A549 (cell line): ENCODE measurements at regions not wholly inside any gene's neighbourhood (a gene's known extent, or its start where the extent isn't known, plus 50 kb on each side); places are given as distances from the start of the nearest gene placed in this dataset.

Source experiments
- ATAC-seq, 2 experiments: fragments of 200-7000 bp in 1 of 2; fragments of >200 bp in 1 of 2; cut with Nextera tagmentation in 1 of 2; cut with Tn5 transposase in 1 of 2; 3 replicates each; pipeline versions ENCODE4 v1.8.0 to v1.9.1; 2018 to 2020; ENCODE audit warnings: mild to moderate bottlenecking in 1 of 2, moderate library complexity in 1 of 2
- CTCF ChIA-PET: fragments of 300-600 bp; sonication (Branson Sonifier 250); formaldehyde crosslinking; extraction: SDS; loops from one replicate; lab custom pipeline; 2021; ENCODE audit warnings: antibody characterized with exemption, inconsistent platforms; lab: Yijun Ruan, JAX
- POLR2A ChIA-PET: fragments of 350-600 bp; formaldehyde crosslinking; extraction: SDS; loops from one replicate; lab custom pipeline; 2021; ENCODE audit warnings: antibody characterized with exemption, inconsistent platforms; lab: Yijun Ruan, JAX
- DNase-seq, 2 experiments: peaks; one replicate each; pipeline versions ENCODE4 v3.0.0 to v3.0.0-alpha.2; 2011 to 2016; ENCODE audit warnings: low read depth in 1 of 2, low spot score in 1 of 2
- FAIRE-seq: peaks from 2 replicates; lab custom pipeline; 2011; peaks lifted over from hg19 to GRCh38; lab: Jason Lieb, UNC
- H3K27ac ChIP-seq, 2 experiments: fragments of >200 bp; sonication (Bioruptor Twin); formaldehyde crosslinking; 3 replicates each; pipeline ENCODE4 v1.5.1; 2016 to 2017
- H3K4me1 ChIP-seq: fragments of >200 bp; sonication (Bioruptor Twin); formaldehyde crosslinking; 3 replicates; pipeline ENCODE4 v1.6.1; 2016
- H3K4me2 ChIP-seq: fragments of >200 bp; sonication (Bioruptor Twin); formaldehyde crosslinking; 3 replicates; pipeline ENCODE4 v1.6.1; 2016
- H3K4me3 ChIP-seq: fragments of >200 bp; sonication (Bioruptor Twin); formaldehyde crosslinking; 3 replicates; pipeline ENCODE4 v1.5.1; 2016
- H3K9me3 ChIP-seq: fragments of >200 bp; sonication (Bioruptor Twin); formaldehyde crosslinking; 3 replicates; pipeline ENCODE4 v1.6.1; 2016
- BCL3 ChIP-seq: fragments of >200 bp; sonication (Bioruptor Twin); formaldehyde crosslinking; IDR thresholded peaks from 3 replicates; pipeline ENCODE4 v1.6.1; 2016
- BHLHE40 ChIP-seq: IDR thresholded peaks from 2 replicates; pipeline ENCODE4 v1.6.1; 2012; ENCODE audit warnings: low read depth, low read length, inconsistent platforms
- CBX2 ChIP-seq: fragments of 200-600 bp; sonication (generic); IDR thresholded peaks from 2 replicates; pipeline ENCODE4 v1.6.1; 2016; ENCODE audit warnings: low read depth, mild to moderate bottlenecking, borderline replicate concordance
- CEBPB ChIP-seq, 2 experiments: fragments of >200 bp in 1 of 2; sonication (Bioruptor Twin) in 1 of 2; formaldehyde crosslinking in 1 of 2; IDR thresholded peaks; 2 replicates each; pipeline ENCODE4 v1.6.1; 2012 to 2016
- CHD2 ChIP-seq: fragments of 150-350 bp; IDR thresholded peaks from 2 replicates; pipeline ENCODE4 v1.6.1; 2014; ENCODE audit warnings: low read length; ENCODE audit not compliant: partially characterized antibody
- ESRRA ChIP-seq: fragments of 150-350 bp; IDR thresholded peaks from 2 replicates; pipeline ENCODE4 v1.6.1; 2014; ENCODE audit warnings: mild to moderate bottlenecking, low read length, borderline replicate concordance
- FOSL2 ChIP-seq, 2 experiments: fragments of 450-650 bp in 1 of 2; fragments of >200 bp in 1 of 2; sonication (Bioruptor Twin) in 1 of 2; formaldehyde crosslinking; IDR thresholded peaks; 2 replicates each; pipeline versions ENCODE4 v1.5.0 to v1.6.1; 2016 to 2020; ENCODE audit warnings: mild to moderate bottlenecking in 1 of 2, moderate library complexity in 1 of 2
- HDAC2 ChIP-seq: fragments of 200-600 bp; sonication (generic); IDR thresholded peaks from 2 replicates; pipeline ENCODE4 v1.6.1; 2016
- HEYL ChIP-seq: fragments of 250-450 bp; sonication (Bioruptor Pico); IDR thresholded peaks from 2 replicates; pipeline ENCODE4 v1.8.0; 2021; ENCODE audit warnings: mild to moderate bottlenecking, moderate library complexity
- HMGXB4 ChIP-seq: fragments of 250-450 bp; sonication (Bioruptor Pico); IDR thresholded peaks from 2 replicates; pipeline ENCODE4 v1.5.0; 2021; ENCODE audit warnings: mild to moderate bottlenecking, moderate library complexity, borderline replicate concordance
- HOXA7 ChIP-seq: fragments of 250-450 bp; sonication (Bioruptor Pico); IDR thresholded peaks from 2 replicates; pipeline ENCODE4 v1.5.0; 2020; ENCODE audit warnings: mild to moderate bottlenecking, moderate library complexity
- HOXB5 ChIP-seq: fragments of 250-450 bp; sonication (Bioruptor Pico); IDR thresholded peaks from 2 replicates; pipeline ENCODE4 v1.5.0; 2020; ENCODE audit warnings: mild to moderate bottlenecking, moderate library complexity
- JUNB ChIP-seq: fragments of >200 bp; sonication (Bioruptor Twin); formaldehyde crosslinking; IDR thresholded peaks from 2 replicates; pipeline ENCODE4 v1.6.1; 2016
- KDM1A ChIP-seq: fragments of 200-600 bp; sonication (generic); IDR thresholded peaks from 2 replicates; pipeline ENCODE4 v1.6.1; 2016; ENCODE audit warnings: low read depth, mild to moderate bottlenecking
- MAFK ChIP-seq: fragments of 450-650 bp; IDR thresholded peaks from 2 replicates; pipeline ENCODE4 v1.6.1; 2014; ENCODE audit not compliant: partially characterized antibody
- MAZ ChIP-seq: fragments of 150-350 bp; IDR thresholded peaks from 2 replicates; pipeline ENCODE4 v1.6.1; 2014; ENCODE audit warnings: antibody characterized with exemption, low read depth, low read length, borderline replicate concordance
- RARB ChIP-seq: fragments of 250-450 bp; sonication (Bioruptor Pico); IDR thresholded peaks from 2 replicates; pipeline ENCODE4 v1.8.0; 2021; ENCODE audit warnings: mild to moderate bottlenecking, moderate library complexity
- RCOR1 ChIP-seq: fragments of 150-350 bp; IDR thresholded peaks from 2 replicates; pipeline ENCODE4 v1.6.1; 2014; ENCODE audit warnings: antibody characterized with exemption, low read length, low read depth
- SREBF2 ChIP-seq: fragments of 450-650 bp; IDR thresholded peaks from 2 replicates; pipeline ENCODE4 v1.6.1; 2014; ENCODE audit warnings: mild to moderate bottlenecking, moderate library complexity
- TFCP2L1 ChIP-seq: fragments of 250-450 bp; sonication (Bioruptor Pico); IDR thresholded peaks from 2 replicates; pipeline ENCODE4 v1.5.0; 2021; ENCODE audit warnings: mild to moderate bottlenecking
- ZFP36 ChIP-seq: fragments of 450-650 bp; IDR thresholded peaks from 2 replicates; pipeline ENCODE4 v1.6.1; 2014; ENCODE audit warnings: borderline replicate concordance; ENCODE audit not compliant: partially characterized antibody
- ZNF302 ChIP-seq: fragments of 250-450 bp; sonication (Bioruptor Pico); IDR thresholded peaks from 2 replicates; pipeline ENCODE4 v1.9.0; 2021; ENCODE audit warnings: inconsistent platforms, mild to moderate bottlenecking, moderate library complexity
- ZSCAN20 ChIP-seq: fragments of 250-450 bp; sonication (Bioruptor Pico); IDR thresholded peaks from 2 replicates; pipeline ENCODE4 v1.8.0; 2022; ENCODE audit warnings: mild to moderate bottlenecking, moderate library complexity
- WGBS: methylation state at CpG from one replicate; pipeline ENCODE4 v1.1.6; 2017; ENCODE audit errors: missing lambda C conversion rate; 5-methylcytosine and 5-hydroxymethylcytosine counted together
- TF ChIP-seq, protein P1 (sequence below): fragments of 150-350 bp; IDR thresholded peaks from 2 replicates; pipeline ENCODE4 v1.6.1; 2014; ENCODE audit warnings: low read depth, mild to moderate bottlenecking, low read length
- TF ChIP-seq, protein P2 (sequence below): fragments of >200 bp; sonication (Bioruptor Twin); formaldehyde crosslinking; IDR thresholded peaks from 2 replicates; pipeline ENCODE4 v1.6.1; 2016
- TF ChIP-seq, protein P3 (sequence below): fragments of 250-450 bp; sonication (Bioruptor Pico); IDR thresholded peaks from 2 replicates; pipeline ENCODE4 v1.5.0; 2020; ENCODE audit warnings: low read depth, mild to moderate bottlenecking, moderate library complexity
- TF ChIP-seq, protein P4 (sequence below): fragments of 200-600 bp; sonication (generic); IDR thresholded peaks from 2 replicates; pipeline ENCODE4 v1.6.1; 2016; ENCODE audit warnings: antibody characterized with exemption, mild to moderate bottlenecking, moderate library complexity

- no peak overlapping the region for H3K4me2 ChIP-seq
- H3K9me3 ChIP-seq, result no peaks in the 10 kb centered on the region
- WGBS, result 44% methylated on average over 4 of the region's 4 CpGs
- ATAC-seq (no peak), DNase-seq (no peak), FAIRE-seq (no peak)
- H3K4me3 ChIP-seq, result no peak overlapping the region
- ChIA-PET POLR2A (no interaction called here), CTCF (no interaction called here)
- no peak overlapping the region for H3K27ac ChIP-seq
- no peak for TF ChIP-seq ZSCAN20 (CRISPR knock-in tag)
- no peak for TF ChIP-seq CBX2
- no peak for TF ChIP-seq CHD2
- no peak for TF ChIP-seq ZNF302 (CRISPR knock-in tag)
- TF ChIP-seq HOXA7 (CRISPR knock-in tag), result no peak
- no peak for TF ChIP-seq KDM1A
- no peak for TF ChIP-seq TFCP2L1
- TF ChIP-seq ESRRA, result no peak
- TF ChIP-seq HDAC2, result no peak
- TF ChIP-seq RARB (CRISPR knock-in tag), result no peak
- TF ChIP-seq HMGXB4 (CRISPR knock-in tag), result no peak
- no peak for TF ChIP-seq MAZ
- TF ChIP-seq, protein P1, sequence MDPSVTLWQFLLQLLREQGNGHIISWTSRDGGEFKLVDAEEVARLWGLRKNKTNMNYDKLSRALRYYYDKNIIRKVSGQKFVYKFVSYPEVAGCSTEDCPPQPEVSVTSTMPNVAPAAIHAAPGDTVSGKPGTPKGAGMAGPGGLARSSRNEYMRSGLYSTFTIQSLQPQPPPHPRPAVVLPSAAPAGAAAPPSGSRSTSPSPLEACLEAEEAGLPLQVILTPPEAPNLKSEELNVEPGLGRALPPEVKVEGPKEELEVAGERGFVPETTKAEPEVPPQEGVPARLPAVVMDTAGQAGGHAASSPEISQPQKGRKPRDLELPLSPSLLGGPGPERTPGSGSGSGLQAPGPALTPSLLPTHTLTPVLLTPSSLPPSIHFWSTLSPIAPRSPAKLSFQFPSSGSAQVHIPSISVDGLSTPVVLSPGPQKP, result no peak
- TF ChIP-seq MAFK, result no peak
- no peak for TF ChIP-seq HEYL (CRISPR knock-in tag)
- no peak for TF ChIP-seq HOXB5 (CRISPR knock-in tag)
- TF ChIP-seq, protein P2, sequence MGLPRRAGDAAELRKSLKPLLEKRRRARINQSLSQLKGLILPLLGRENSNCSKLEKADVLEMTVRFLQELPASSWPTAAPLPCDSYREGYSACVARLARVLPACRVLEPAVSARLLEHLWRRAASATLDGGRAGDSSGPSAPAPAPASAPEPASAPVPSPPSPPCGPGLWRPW, result no peak
- no peak for TF ChIP-seq FOSL2 (IDR thresholded peaks at IDR 0.05)
- no peak for TF ChIP-seq FOSL2 (CRISPR knock-in tag; IDR thresholded peaks at IDR 0.05)
- TF ChIP-seq, protein P3, sequence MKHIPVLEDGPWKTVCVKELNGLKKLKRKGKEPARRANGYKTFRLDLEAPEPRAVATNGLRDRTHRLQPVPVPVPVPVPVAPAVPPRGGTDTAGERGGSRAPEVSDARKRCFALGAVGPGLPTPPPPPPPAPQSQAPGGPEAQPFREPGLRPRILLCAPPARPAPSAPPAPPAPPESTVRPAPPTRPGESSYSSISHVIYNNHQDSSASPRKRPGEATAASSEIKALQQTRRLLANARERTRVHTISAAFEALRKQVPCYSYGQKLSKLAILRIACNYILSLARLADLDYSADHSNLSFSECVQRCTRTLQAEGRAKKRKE (CRISPR knock-in tag), result no peak
- no peak for TF ChIP-seq RCOR1
- no peaks in the 10 kb centered on the region for H3K4me1 ChIP-seq
Measured at GRCh38 chr2:66696886-66697285, 262.0 kb downstream of the MEIS1 start.

GRCh38 chr2:66697366-66697765 is 262.4 kb downstream of the MEIS1 start:
- 11% methylated on average over 4 of the region's 4 CpGs for WGBS
- no peak for FAIRE-seq
- ChIA-PET CTCF (no interaction called here), POLR2A (no interaction called here)
- H3K9me3 ChIP-seq, result no peaks in the 10 kb centered on the region
- H3K4me1 ChIP-seq, result no peaks in the 10 kb centered on the region
- H3K4me2 ChIP-seq, result no peak overlapping the region
- no peak for ATAC-seq
- DNase-seq, result no peak
- no peak overlapping the region for H3K27ac ChIP-seq
- H3K4me3 ChIP-seq, result no peak overlapping the region
- TF ChIP-seq, protein P4, sequence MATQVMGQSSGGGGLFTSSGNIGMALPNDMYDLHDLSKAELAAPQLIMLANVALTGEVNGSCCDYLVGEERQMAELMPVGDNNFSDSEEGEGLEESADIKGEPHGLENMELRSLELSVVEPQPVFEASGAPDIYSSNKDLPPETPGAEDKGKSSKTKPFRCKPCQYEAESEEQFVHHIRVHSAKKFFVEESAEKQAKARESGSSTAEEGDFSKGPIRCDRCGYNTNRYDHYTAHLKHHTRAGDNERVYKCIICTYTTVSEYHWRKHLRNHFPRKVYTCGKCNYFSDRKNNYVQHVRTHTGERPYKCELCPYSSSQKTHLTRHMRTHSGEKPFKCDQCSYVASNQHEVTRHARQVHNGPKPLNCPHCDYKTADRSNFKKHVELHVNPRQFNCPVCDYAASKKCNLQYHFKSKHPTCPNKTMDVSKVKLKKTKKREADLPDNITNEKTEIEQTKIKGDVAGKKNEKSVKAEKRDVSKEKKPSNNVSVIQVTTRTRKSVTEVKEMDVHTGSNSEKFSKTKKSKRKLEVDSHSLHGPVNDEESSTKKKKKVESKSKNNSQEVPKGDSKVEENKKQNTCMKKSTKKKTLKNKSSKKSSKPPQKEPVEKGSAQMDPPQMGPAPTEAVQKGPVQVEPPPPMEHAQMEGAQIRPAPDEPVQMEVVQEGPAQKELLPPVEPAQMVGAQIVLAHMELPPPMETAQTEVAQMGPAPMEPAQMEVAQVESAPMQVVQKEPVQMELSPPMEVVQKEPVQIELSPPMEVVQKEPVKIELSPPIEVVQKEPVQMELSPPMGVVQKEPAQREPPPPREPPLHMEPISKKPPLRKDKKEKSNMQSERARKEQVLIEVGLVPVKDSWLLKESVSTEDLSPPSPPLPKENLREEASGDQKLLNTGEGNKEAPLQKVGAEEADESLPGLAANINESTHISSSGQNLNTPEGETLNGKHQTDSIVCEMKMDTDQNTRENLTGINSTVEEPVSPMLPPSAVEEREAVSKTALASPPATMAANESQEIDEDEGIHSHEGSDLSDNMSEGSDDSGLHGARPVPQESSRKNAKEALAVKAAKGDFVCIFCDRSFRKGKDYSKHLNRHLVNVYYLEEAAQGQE, result no peak
- TF ChIP-seq RARB (CRISPR knock-in tag) (no peak), ESRRA (no peak), CEBPB (IDR thresholded peaks at IDR 0.05) (no peak), ZFP36 (no peak), CBX2 (no peak), BHLHE40 (no peak), JUNB (no peak), SREBF2 (no peak), BCL3 (no peak)
- TF ChIP-seq, protein P1, result no peak
